NB4 (cell line): ENCODE measurements at regions not wholly inside any gene's neighbourhood (a gene's known extent, or its start where the extent isn't known, plus 50 kb on each side); places are given as distances from the start of the nearest gene placed in this dataset.

Source experiments
- DNase-seq: peaks from one replicate; pipeline ENCODE4 v3.0.0; 2010; ENCODE audit warnings: low read depth
- H3K4me3 ChIP-seq: one replicate; pipeline ENCODE4 v1.5.1; 2011; ENCODE audit warnings: mild to moderate bottlenecking, low read depth, low read length, moderate library complexity
- MYC ChIP-seq: IDR thresholded peaks from 2 replicates; pipeline ENCODE4 v1.6.1; 2011; ENCODE audit warnings: low read depth, low read length
- POLR2A ChIP-seq: IDR thresholded peaks from 2 replicates; pipeline ENCODE4 v1.6.1; 2011; ENCODE audit warnings: mild to moderate bottlenecking; ENCODE audit not compliant: insufficient read length; ENCODE audit errors: extremely low read depth
- TF ChIP-seq, protein P1 (sequence below): IDR thresholded peaks from 2 replicates; pipeline ENCODE4 v1.6.1; 2011; ENCODE audit warnings: low read depth, low read length
- TF ChIP-seq, protein P2 (sequence below): IDR thresholded peaks from one replicate; pipeline ENCODE4 v1.5.1; 2012; ENCODE audit warnings: low read depth, low read length

DNA sequence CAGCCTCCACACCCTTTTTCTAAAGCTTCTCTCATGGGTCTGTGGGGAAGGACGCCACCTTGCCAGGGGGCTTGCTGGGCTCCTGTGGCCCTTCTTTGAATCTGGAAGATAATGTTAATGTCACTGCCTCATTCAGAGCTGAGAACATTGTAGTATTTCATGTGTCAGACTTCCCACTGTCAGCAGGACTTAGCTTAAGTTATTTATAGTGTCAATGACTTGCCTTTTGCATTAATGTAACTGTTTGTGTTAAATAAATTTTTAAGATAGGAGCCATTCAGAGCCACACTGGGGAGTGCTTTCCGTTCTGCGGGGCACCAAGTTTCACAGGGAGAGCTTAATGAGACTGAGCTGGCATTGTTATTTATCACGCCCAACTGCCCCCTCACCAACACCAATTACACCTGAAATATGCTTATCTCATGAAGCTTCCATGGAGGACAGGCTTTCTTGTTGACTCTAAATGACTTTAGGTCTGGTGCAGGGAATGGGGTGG lies 226.9 kb upstream of the UBL3 start:
- no peak overlapping the region for H3K4me3 ChIP-seq
- no peak for DNase-seq
- TF ChIP-seq POLR2A (no peak), MYC (no peak)
- TF ChIP-seq, protein P1, sequence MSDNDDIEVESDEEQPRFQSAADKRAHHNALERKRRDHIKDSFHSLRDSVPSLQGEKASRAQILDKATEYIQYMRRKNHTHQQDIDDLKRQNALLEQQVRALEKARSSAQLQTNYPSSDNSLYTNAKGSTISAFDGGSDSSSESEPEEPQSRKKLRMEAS, result no peak
- TF ChIP-seq, protein P2, sequence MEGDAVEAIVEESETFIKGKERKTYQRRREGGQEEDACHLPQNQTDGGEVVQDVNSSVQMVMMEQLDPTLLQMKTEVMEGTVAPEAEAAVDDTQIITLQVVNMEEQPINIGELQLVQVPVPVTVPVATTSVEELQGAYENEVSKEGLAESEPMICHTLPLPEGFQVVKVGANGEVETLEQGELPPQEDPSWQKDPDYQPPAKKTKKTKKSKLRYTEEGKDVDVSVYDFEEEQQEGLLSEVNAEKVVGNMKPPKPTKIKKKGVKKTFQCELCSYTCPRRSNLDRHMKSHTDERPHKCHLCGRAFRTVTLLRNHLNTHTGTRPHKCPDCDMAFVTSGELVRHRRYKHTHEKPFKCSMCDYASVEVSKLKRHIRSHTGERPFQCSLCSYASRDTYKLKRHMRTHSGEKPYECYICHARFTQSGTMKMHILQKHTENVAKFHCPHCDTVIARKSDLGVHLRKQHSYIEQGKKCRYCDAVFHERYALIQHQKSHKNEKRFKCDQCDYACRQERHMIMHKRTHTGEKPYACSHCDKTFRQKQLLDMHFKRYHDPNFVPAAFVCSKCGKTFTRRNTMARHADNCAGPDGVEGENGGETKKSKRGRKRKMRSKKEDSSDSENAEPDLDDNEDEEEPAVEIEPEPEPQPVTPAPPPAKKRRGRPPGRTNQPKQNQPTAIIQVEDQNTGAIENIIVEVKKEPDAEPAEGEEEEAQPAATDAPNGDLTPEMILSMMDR, result no peak

DNA sequence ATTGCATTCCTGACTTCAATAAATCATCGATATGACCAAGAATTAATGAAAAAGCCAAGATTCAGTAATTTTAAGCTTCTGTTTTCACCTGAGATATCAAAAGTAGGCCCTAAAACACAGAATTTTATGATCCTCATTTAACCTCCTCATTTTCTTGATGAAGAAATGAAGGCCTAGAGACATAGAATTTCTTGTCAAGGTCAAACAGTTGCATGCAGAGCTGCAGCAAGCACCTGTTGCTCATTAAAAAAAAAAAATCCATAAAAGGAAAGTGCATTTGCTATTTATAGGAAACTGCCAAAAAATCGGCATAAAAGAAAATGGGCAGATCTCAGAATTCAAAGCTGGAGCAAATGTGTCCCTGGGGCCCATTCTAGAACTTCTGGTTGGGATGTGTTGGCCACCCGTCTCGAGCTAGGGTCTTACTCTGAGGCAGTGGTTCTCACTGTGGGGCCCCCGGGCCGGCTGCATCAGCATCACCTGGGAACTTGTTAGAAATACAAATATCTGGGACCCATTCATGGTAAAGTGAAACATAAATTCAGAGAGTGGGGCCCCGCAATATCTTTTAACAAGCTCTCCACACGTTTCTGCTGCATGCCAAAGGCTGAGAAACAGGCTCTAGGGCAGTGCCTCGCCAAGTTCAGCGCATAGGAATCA lies 224.7 kb upstream of the UBL3 start:
- TF ChIP-seq, protein P1, result no peak
- TF ChIP-seq, protein P2, result no peak
- no peak for TF ChIP-seq POLR2A
- no peak for TF ChIP-seq MYC
- no peak for DNase-seq
- H3K4me3 ChIP-seq, result no peak overlapping the region

DNA sequence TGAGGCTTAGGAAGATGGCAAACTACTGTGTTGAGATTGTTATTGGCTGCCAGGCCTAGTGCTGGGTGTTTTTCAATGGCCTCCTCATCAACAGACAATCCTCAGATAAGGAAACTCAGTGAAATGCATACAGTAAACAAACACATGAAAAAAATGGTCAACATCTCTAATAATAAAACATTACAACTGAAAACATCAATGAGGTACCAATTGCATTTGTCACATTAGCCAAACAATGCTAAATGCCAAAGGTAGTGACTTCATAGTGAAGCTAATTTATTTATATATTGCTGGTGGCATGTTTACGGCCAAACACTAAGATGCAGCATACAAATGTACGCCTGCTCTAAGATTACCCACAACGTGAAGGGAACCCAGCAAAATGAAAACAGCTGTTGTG lies 224.0 kb upstream of the UBL3 start:
- H3K4me3 ChIP-seq, result no peak overlapping the region
- TF ChIP-seq, protein P2, result no peak
- TF ChIP-seq, protein P1, result no peak
- TF ChIP-seq MYC, result no peak
- TF ChIP-seq POLR2A, result no peak

DNA sequence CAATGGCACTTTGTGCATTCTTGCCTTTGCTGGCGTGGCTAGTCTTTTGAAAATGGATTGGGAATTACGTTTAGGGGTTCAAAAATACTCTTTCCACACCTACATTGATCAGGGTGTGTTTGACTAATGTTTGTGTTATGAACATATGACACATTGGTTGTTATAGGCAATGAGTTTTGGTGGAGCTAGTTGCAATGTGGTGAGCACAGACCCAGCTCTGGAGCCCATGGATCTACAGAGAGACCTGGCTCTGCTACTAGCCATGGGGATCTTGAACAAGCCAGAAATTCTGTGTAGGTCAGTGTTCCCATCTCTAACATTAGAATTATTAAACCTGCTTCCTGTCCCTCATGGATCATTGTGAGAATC lies 222.4 kb upstream of the UBL3 start:
- H3K4me3 ChIP-seq, result no peak overlapping the region
- DNase-seq, result no peak
- TF ChIP-seq MYC (no peak), POLR2A (no peak)
- TF ChIP-seq, protein P1, result no peak
- TF ChIP-seq, protein P2, result no peak

More for the DNA sequence above, 224.0 kb upstream of the UBL3 start:
- DNase-seq, result no peak

DNA sequence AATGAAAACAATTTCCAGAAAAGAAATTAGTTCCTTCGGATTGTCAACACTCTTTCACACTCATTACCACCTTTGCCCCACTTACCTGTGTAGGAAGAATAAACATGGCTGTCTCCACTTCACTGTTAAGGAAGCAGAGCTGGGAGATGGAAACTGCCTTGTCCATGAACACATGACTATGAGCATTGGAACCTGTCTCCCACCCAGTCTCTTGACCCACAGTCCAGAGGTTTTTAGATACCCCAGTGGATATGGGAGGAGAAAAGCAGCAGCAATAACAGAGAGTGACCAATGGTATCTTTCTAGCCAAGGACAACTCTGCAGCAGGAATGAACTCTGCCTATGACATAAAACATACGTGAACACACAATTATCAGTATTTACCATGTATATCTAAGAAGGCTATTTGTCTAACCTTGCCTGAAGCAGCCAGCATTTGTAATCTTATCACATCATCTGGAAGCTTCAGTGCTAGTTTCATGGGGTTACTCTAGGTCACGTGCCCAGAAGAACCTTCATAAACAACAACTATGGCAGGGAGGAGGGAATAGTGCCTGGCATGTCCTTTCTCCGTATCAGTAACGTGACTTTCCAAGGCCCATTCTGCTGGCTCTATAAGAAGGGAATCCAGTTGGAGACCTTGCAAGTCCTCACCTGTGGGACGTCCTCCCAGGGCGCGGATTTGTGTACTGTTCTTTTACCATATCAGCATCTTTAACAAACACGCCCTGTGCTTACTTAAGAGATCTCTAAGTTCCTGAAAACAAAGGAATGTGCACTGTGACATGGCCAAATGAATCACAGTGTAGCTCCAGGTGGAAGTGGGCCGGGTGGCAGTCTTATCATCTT lies 221.8 kb upstream of the UBL3 start:
- DNase-seq, result no peak
- H3K4me3 ChIP-seq, result no peak overlapping the region
- TF ChIP-seq, protein P2, result no peak
- TF ChIP-seq MYC (no peak), POLR2A (no peak)
- TF ChIP-seq, protein P1, result no peak
